ENCODE measurements at regions not wholly inside any gene's neighbourhood (a gene's known extent, or its start where the extent isn't known, plus 50 kb on each side); places are given as distances from the start of the nearest gene placed in this dataset.
"Not testable (repeated sequence)": the region's sequence is repeated elsewhere in the genome, so short reads cannot be mapped to it uniquely, and the experiment has no call there.

DNA sequence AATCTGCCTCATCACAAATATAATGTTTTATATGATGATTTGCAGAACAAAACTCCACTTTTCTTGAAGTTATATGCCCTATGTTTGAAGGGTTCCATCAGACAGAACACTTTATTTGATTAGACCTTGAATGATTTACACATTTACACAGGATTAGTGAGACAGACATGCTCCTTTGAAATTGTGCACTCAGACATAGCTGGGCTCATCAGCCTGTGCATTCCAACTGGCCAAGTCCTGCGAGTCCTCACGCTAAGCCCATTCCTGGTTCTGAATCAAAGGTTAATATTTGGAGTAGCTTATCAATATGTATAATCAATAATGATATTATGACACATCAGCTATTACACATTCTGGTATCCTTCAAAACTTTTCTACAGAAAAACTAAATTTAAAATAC is 173.6 kb downstream of the MBL2 start:
- DNase-seq (ENCODE audit: low read depth in 2 of 2): no peak

GRCh38 chr10:52599551-52600200 is 172.9 kb downstream of the MBL2 start:
- no peak for DNase-seq (ENCODE audit: low read depth in 2 of 2)

DNA sequence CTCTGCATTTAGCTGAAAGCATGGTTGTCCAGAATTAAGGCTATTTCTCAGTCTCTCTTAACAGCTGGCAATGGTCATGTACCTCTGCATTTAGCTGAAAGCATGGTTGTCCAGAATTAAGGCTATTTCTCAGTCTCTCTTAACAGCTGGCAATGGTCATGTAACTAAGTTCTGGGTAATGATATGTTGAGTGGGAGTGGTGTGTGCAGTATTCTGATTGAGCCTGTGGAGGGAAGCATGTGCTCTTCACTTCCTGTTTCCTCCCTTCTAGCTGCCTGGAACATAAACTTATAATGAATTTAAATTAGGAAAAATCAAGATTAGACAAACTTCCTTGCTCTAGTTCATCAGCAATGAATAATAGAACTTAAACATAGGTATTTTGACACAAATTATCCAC is 168.5 kb downstream of the MBL2 start:
- DNase-seq (ENCODE audit: low read depth in 2 of 2): not testable (repeated sequence)

DNA sequence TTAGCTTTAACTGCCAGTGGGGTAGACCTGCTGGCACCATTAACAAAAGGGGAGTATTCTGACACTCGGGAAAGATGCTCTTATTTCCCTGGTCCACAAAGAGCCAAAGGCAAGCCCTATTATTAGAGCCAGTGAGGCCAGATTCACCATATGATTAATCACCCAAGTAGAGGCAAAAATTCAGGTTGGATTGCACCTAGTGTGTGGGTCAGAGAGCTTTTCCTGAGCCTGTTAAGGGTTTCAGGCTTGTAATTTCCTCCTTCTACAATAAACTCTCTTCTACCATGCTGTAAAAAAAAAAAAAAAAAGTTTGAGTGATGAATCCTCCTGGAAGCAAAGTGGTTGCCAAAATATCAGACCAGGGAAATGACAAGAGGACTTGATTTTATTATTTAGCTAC is 163.5 kb downstream of the MBL2 start:
- DNase-seq (ENCODE audit: low read depth in 2 of 2): no peak

GRCh38 chr10:52609626-52610240 is 162.9 kb downstream of the MBL2 start:
- DNase-seq (ENCODE audit: low read depth in 2 of 2): no peak

GRCh38 chr10:52615331-52615730 is 157.3 kb downstream of the MBL2 start:
- DNase-seq (ENCODE audit: low read depth in 2 of 2): no peak

GRCh38 chr10:52615756-52616394 is 156.7 kb downstream of the MBL2 start:
- no peak for DNase-seq (ENCODE audit: low read depth in 2 of 2)

DNA sequence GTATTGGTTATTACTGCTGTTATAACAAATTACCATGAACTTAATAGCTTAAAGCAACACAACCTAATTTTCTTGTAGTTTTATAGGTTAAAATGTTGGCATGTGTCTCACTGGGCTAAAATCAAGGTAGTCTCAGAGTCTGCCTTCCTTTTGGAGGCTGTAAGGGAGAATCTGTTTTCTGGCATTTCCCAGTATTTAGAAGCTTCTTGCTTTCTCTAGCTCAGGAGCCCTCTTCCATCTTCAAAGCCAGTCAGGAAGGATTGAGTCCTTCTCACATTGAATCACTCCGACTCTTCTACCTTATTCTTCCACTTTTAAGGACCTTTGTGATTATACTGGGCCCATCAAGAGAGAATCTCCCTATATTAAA is 156.2 kb downstream of the MBL2 start:
- no peak for DNase-seq (ENCODE audit: low read depth in 2 of 2)

DNA sequence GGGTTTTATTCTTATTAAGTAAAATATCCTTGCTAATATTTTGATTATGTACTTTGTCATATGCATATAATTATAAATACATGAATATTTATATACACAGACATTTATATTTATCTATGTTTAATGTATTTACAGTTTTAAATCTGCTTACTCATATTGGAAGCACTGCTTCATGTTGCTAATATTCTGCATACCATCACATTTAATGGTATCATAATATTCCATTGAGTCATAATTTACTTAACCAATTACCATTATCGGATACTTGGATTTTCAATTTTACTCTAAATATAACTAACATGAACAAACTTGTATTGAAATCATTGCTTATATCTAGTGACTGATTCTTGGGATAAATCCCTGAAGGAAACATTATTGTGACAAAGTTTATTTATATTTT is 155.2 kb downstream of the MBL2 start:
- no peak for DNase-seq (ENCODE audit: low read depth in 2 of 2)

DNA sequence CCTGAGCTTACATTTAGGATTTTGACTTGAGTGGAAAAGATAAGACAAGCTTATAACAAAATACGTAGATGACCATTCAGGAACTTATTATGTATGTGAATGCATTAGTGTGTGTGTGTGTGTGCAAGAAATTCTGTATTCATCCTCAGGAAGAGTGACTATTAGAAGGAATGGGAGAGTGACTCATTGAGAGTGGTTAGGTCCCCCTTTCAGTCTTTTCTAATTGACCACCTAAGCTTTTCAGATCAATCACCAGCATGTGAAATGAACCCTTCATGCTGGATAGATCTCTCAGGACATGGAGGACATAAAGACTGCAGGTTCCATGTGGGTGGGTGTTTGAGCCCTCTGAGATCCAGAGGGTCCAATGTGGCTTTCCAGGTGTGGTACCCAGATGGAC is 153.5 kb downstream of the MBL2 start:
- no peak for DNase-seq (ENCODE audit: low read depth in 2 of 2)

DNA sequence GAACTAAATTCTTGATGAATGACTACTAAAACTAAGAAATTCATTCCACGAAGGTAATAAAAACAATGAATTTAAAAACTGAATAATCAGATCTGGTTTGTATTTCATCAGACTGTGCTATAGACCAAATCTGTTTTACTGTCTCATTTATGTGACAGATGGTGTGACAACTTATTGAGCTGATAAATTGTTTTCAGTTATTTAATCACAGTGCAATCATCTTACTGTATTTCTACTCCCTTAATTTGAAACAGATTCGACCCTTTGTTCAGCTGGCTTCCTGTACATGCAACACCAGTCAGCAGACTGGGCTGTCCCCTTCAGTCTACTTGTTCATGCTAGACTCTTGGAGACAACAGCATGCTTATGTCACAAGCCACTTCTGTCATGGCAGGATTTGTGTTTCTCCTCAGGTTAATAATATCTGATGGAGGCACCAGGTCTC is 150.9 kb downstream of the MBL2 start:
- peak; percentile 62 to 68 for DNase-seq (ENCODE audit: low read depth in 2 of 2)

DNA sequence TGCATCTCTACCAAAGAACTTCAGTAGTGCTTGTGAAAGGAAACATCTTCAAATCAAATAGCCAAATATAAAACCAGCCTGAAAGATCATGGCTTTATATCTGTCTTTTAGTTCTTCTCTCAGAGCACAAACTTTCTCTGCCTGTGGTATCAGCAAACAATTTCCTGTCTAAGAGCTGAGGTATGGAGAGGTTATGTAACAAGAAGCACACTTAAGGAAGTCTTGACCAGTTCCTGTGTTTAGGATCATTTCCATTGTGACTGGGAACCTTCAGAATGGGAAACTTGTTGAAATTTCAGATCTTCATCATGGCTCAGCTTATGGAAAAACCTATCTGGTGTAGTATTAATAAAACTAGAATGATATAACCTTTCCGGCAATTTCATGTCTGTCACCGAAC is 148.8 kb downstream of the MBL2 start:
- no peak for DNase-seq (ENCODE audit: low read depth in 2 of 2)

GRCh38 chr10:52627279-52627678 is 145.3 kb downstream of the MBL2 start:
- DNase-seq (ENCODE audit: low read depth in 2 of 2): no peak

- DNase-seq (ENCODE audit: low read depth in 2 of 2): no peak
Measured at GRCh38 chr10:52631146-52631545, 141.4 kb downstream of the MBL2 start.

DNA sequence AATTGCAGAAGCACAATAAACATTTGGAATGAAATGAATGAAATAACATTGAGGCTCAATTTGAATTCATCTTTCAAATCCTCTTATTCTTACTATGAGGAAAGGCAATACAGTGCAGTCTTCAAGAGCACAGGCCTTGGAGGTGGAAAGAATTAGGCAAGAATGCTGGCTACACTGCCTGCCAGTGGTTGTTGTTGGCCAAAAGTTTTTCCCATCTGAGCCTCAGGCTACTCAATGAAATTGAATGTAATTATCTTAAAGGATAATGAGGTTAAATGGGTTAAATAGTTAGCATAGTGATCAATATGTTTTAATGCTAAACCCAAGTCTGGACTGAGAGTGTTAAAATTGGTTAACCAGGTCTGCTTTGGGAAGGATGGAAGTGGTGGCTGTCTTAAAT is 140.9 kb downstream of the MBL2 start:
- no peak for DNase-seq (ENCODE audit: low read depth in 2 of 2)

DNA sequence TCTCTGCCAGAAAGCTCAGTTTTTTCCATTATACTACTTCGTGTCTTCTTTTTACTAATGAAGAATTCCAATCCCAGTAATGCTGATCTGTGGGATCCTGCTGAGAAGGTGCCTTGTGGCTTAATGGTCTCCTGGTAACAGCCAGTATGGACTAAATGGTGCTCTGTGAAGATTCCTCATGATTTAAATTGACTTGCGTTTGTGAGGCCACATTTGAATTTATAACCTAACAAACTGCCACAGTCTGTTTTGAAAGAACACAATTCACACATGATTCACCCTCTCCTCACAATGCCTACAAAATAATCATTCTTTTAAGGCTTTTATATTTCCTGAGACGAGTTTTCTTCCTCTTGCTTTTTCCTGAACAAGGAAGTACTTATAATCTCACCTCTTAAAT is 140.0 kb downstream of the MBL2 start:
- no peak for DNase-seq (ENCODE audit: low read depth in 2 of 2)

GRCh38 chr10:52633266-52633665 is 139.3 kb downstream of the MBL2 start:
- no peak for DNase-seq (ENCODE audit: low read depth in 2 of 2)

GRCh38 chr10:52635651-52636050 is 136.9 kb downstream of the MBL2 start:
- DNase-seq (ENCODE audit: low read depth in 2 of 2): no peak

GRCh38 chr10:52636874-52637273 is 135.7 kb downstream of the MBL2 start:
- no peak for DNase-seq (ENCODE audit: low read depth in 2 of 2)

DNA sequence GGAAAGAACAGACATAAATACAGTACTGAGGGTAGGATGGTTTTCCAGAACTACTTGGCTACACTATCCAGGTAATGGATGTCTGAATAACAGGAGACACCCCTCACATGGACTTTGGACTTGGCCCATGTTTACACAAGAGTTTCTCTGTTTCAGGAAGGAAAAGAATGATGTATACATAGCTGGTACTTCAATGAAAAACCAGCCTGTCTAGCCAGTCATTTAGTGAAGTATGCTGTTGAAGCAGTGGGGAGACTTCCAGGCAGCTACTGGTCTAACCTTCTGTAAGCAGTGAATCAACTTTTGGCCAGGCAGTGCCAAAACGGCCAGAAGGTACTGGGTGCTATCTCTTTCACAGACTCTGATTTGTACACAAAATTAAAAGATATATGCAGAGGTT is 135.0 kb downstream of the MBL2 start:
- DNase-seq (ENCODE audit: low read depth in 2 of 2): no peak

GRCh38 chr10:52639652-52640051 is 132.9 kb downstream of the MBL2 start:
- DNase-seq (ENCODE audit: low read depth in 2 of 2): no peak

- DNase-seq (ENCODE audit: low read depth in 2 of 2): no peak
Measured at GRCh38 chr10:52642208-52642607, 130.4 kb downstream of the MBL2 start.

GRCh38 chr10:52644373-52645186 is 128.0 kb downstream of the MBL2 start:
- no peak for DNase-seq (ENCODE audit: low read depth in 2 of 2)
